ENCODE measurements at regions not wholly inside any gene's neighbourhood (a gene's known extent, or its start where the extent isn't known, plus 50 kb on each side); places are given as distances from the start of the nearest gene placed in this dataset.
"Not testable (repeated sequence)": the region's sequence is repeated elsewhere in the genome, so short reads cannot be mapped to it uniquely, and the experiment has no call there.

- DNase-seq = no peak
These were observed 550.0 kb upstream of the SYT4 start for GRCh38 chr18:43827311-43827710.

GRCh38 chr18:43830303-43830702 lies 553.0 kb upstream of the SYT4 start:
- DNase-seq = no peak

- no peak for DNase-seq
These were observed 553.7 kb upstream of the SYT4 start for GRCh38 chr18:43830947-43831346.

- no peak for DNase-seq
These were observed 569.0 kb upstream of the SYT4 start for GRCh38 chr18:43846299-43846698.

GRCh38 chr18:43847164-43848091 lies 570.1 kb upstream of the SYT4 start:
- no peak for DNase-seq

- DNase-seq = not testable (repeated sequence)
These were observed 572.5 kb upstream of the SYT4 start for GRCh38 chr18:43849831-43850230.

- DNase-seq = no peak
These were observed 578.1 kb upstream of the SYT4 start for GRCh38 chr18:43855376-43855775.

GRCh38 chr18:43863180-43863579 lies 585.9 kb upstream of the SYT4 start:
- DNase-seq = no peak

GRCh38 chr18:43866696-43867095 lies 589.4 kb upstream of the SYT4 start:
- DNase-seq = no peak

- DNase-seq = no peak
These were observed 591.3 kb upstream of the SYT4 start for GRCh38 chr18:43868497-43868995.

- no peak for DNase-seq
These were observed 592.2 kb upstream of the SYT4 start for GRCh38 chr18:43869451-43870008.

GRCh38 chr18:43870626-43871025 lies 593.3 kb upstream of the SYT4 start:
- no peak for DNase-seq

- DNase-seq = no peak
These were observed 598.2 kb upstream of the SYT4 start for GRCh38 chr18:43875511-43875910.

- DNase-seq = no peak
These were observed 599.0 kb upstream of the SYT4 start for GRCh38 chr18:43876286-43876685.

GRCh38 chr18:43876748-43877147 lies 599.5 kb upstream of the SYT4 start:
- DNase-seq = no peak

- DNase-seq = no peak
These were observed 600.5 kb upstream of the SYT4 start for GRCh38 chr18:43877616-43878321.

- no peak for DNase-seq
These were observed 602.1 kb upstream of the SYT4 start for GRCh38 chr18:43879415-43879814.

- no peak for DNase-seq
These were observed 605.2 kb upstream of the SYT4 start for GRCh38 chr18:43882358-43883055.

- no peak for DNase-seq
These were observed 606.6 kb upstream of the SYT4 start for GRCh38 chr18:43883886-43884285.

- no peak for DNase-seq
These were observed 609.1 kb upstream of the SYT4 start for GRCh38 chr18:43886341-43886740.

- DNase-seq = no peak
These were observed 610.2 kb upstream of the SYT4 start for GRCh38 chr18:43887491-43887890.

GRCh38 chr18:43888598-43888997 lies 611.3 kb upstream of the SYT4 start:
- DNase-seq = no peak
